HG03280 (cell line): ENCODE measurements at regions not wholly inside any gene's neighbourhood (a gene's known extent, or its start where the extent isn't known, plus 50 kb on each side); places are given as distances from the start of the nearest gene placed in this dataset.

ENCODE experiments used
- ATAC-seq: cut with Tn5 transposase; IDR thresholded peaks from one replicate; pipeline ENCODE4 v1.9.1; 2021; ENCODE audit warnings: mild to moderate bottlenecking, moderate library complexity; ENCODE audit not compliant: unreplicated experiment

DNA sequence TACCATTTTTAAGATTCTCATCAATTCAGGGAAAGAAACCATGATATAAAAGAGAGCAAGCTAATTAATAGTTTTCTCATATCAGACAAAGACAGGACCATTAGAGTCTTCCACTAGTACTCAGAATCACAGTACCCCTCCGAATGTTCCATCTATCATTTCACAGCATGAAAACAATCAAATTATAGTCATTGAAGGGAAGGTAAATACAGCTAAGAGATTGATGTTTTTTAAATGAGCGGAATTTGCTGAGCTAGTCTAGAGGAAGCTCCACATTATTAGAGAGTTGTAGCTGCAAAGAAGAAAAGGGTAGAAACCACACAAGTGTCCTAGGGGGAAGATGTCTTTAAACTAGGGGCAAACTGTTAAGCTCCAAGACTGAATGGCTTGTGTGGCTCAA, 808.9 kb downstream of the CDH11 start:
- ATAC-seq = no peak

DNA sequence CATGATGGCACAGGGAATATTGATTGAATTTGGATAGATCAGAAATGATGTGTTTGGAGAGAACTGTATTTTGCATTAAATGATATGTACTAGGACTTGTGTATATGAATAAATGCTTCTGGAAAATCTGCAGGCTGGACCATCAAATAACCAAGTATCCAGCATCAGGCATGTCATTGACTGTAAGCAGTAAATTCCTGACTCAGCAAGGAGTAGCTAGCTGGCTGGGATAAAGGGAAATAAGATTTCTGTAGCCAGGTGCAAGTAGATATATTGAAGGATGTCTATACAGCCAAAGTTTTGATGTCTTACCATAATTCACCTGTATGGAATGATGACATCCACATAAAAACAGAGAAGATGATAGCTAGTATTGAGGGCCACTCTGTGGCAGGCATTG, 809.6 kb downstream of the CDH11 start:
- ATAC-seq = no peak

DNA sequence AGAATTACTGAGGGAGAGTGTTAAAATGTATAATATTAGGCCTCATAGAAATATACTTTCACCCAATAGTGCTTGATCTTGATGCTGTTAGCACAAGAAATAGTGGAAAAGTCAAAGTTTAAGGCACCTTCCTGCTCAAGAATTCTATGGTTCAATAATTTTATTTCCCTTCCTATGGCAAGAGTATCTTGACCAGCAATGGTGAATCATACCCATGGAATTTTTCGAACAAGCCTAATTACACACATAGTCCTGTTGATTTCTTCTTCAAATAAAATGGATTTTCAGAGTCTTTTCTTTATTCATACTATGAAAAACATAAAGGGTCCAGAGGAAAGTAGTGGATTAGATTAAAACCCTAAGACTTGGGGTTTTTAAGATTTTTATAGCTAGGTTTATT, 810.6 kb downstream of the CDH11 start:
- ATAC-seq = no peak

DNA sequence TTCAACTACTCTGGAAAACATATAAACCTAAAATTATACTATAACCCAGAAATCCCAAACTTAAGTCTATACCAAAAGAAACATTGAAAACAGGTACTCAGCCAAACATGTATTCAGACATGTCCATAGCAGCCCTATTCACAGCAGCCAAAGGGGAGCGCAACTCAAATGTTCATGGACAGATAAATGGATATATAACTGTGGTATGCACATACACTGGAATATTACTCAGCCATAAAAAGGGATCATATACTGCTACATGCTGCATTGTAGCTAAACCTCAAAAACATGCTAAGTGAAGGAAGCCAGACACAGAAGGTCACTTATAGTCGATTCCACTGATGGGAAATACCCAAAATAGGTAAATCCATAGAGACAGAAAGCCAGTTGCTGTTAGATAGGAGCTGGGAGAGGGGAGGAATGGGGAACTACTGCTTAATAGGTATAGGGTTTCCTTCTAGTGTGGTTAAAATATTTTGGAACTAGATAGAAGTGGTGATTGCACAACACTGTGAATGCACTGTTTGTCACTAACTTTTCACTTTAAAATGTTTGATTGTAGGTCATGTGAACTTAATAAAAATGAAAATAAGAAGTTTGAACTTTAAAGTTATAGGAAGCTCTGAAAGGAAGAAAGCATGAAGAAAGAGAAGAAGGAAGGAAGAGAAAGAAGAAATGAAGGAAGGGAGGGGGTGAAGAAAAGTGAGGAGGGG, 812.3 kb downstream of the CDH11 start:
- no peak for ATAC-seq

DNA sequence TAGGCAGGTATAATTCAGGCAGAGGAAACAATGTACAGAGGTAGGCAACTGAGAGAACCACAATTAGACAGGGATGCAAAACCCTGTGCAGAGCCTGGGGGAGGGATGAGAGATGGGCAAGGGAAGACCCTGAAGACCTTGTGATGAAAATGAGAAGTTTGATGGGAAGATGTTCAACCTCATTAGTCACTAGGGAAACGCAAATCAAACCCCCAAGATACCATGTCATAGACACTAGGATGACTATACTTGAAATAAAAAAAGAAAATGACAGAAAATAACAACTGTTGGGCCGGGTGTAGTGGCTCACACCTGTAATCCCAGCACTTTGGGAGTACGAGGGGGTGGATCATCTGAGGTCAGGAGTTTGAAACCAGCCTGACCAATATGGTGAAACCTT, 813.1 kb downstream of the CDH11 start:
- no peak for ATAC-seq

DNA sequence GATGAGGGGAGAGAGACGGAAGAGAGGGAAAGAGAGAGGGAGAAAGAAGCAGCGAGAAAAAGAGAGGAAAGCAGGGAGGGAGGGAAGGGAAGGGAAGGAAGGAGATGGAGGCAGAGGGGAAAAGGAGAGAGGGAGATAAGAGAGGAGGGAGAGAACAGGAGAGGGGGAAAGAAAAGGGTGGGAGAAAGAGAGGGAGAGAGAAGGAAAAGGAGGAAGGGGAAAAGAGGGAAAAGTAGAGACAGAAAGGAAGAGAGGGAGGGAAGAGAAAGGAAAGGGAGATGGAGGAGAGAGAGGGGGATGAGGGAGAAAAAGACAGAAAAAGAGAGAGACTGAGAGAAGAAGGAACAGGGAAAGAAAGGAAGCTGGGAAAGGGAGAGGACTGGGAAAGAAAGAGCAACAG, 814.4 kb downstream of the CDH11 start:
- ATAC-seq = no peak

DNA sequence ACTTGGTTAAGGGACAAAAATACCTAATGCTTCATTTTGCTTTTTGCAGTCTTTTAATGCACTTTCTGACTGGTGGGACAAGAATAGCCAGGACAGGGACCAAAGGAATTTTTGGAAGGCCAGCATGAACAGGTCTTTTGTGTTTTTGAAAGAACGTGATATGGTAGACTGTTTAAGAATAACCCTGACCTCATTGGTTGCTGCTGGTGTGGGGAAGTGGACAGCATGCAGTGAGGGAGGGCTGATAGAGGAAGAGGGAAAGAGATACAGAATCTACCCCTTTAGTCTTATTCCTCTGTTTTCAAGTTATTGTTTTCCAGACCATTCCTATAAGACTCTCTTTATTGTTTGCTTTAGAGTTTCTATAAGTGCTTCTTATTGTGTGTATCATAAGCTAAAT, 816.2 kb downstream of the CDH11 start:
- ATAC-seq = no peak

DNA sequence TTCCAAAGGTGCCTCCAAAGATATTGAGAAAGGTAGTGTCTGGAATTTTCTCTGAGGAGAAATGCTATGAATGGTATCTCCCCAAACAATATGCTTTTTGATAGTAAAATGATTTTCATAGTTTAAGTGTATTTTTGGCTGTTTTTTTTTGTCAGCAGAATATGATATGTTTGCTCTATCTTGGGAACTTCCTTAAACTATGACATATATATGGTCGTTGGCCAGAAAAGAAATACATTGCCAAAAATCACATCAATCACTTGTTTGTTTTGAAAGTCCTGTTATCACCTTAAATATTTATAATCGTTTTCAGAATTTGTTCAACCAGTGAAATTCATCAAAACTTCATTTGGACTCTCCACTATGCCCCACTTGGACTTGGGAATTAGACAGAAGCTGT, 816.9 kb downstream of the CDH11 start:
- ATAC-seq = no peak

DNA sequence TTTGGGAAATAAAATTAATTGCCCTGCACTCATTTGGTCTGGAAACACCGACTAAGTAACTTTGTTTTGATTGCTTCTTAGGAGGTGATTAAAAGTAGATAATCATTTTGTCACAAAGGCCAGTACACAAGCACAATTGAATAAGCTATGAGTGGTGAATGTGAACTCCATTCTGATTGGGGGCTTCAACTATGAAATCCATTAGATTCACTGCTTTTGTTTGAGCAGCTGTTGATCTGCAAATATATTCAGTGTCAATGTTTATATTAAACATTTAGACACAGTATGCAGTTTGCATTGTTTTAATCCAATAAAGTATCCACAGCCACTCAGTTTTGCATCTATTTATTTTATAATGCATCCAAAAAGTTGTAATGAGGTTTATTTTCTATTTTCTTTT, 817.5 kb downstream of the CDH11 start:
- ATAC-seq = no peak

DNA sequence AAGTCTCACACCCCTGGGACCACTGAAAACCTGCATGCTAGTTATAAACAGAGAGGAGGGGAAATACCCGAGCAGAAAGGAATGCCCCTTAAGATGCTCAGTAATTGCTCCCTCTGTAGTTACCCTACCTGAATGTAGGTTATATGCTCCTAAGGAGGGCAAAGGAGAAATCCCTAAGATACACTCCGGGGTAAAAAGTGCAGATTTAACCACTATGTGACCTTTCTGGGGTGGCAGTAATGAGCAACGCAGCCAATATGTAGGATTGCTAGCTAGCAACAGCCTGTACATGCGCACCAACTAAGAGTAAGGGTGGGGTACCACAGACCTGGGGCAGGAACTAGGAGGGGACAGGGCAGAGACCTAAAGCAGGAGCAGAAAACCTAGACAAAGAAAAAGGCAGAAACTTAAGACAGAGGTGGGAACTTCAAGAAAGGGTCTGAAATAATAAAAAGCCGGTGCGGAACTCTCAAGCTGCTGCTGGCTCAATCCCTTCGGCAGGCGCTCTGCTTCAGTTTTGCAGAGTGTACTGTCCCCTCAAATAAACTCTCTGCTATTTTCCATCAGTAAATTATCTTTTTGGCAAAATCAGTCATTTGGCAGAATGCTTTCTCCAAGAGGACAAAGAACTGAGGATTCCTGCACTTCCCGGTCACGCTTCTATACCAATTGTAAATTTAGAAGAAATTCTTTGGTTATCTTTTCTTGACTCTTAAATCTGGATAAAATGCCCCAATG, 823.8 kb downstream of the CDH11 start:
- no peak for ATAC-seq

DNA sequence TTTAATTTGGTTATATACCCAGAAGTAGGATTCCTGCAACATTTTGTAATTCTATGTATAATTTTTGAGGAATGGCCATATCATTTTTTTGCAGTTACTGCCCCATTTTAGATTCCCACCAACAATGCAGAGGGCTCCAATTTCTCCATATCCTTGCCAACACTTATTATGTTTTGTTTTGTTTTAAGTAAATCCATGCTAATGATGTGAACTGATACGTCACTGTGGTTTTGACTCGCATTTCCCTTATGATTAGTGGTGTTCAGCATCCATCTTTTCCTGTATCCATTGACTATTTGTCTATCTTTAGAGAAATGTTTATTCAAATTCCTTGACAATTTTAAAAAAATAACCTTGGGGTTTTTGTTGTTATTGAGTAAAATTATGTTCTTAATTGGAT, 826.4 kb downstream of the CDH11 start:
- ATAC-seq = no peak

DNA sequence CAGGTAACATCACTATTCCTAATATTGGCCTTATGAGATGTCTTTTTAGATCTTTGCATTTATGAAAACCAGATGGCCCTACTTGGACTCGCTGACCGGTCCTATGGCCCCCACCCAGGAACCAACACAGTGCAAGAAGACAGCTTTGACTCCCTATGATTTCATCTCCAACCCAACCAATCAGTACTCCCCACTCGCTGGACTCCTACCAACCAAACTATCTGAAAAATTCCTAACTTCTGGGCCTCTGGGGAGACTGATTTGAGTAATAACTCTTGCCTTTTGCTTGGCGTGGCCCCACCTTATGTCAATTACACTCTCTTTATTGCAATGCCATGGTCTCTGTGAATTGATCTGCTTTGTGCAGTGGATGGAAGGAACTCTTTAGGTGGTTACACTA, 828.9 kb downstream of the CDH11 start:
- no peak for ATAC-seq

DNA sequence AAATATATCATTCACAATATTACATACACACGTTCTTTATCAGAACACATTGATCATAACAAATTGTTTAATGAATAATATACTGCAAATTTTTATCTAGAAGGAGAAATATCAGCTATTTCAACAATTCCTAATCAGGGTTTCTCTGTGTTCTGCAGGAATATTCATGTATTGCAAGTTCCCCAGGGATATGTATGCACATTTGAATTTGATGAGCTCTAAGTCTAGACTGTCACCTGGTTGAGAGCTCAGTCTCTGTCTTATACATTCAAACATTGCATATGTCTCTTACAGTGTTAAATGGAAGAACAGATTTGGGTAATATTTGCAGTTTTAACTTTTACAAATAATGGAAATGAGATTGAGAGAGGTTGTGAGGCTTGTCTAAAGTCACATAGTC, 829.7 kb downstream of the CDH11 start:
- ATAC-seq = no peak

DNA sequence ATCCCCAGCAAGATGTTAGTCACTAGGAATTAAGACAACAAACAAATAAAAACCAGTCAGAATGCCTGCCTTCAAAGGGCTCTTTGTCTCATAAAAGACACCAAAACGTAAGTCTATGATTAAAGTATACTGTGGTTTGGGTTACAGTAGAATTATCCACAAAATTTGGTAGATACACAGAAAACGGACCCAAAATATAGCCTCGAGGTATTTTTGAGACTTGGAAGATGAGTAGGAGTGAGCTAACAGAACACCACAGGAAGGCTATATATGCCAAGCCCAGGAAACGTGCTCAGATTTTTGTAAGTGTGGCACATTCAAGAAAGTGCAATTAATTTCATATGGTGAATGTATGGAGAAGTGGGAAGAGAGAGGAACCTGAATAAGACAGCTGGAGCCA, 831.4 kb downstream of the CDH11 start:
- ATAC-seq = no peak

DNA sequence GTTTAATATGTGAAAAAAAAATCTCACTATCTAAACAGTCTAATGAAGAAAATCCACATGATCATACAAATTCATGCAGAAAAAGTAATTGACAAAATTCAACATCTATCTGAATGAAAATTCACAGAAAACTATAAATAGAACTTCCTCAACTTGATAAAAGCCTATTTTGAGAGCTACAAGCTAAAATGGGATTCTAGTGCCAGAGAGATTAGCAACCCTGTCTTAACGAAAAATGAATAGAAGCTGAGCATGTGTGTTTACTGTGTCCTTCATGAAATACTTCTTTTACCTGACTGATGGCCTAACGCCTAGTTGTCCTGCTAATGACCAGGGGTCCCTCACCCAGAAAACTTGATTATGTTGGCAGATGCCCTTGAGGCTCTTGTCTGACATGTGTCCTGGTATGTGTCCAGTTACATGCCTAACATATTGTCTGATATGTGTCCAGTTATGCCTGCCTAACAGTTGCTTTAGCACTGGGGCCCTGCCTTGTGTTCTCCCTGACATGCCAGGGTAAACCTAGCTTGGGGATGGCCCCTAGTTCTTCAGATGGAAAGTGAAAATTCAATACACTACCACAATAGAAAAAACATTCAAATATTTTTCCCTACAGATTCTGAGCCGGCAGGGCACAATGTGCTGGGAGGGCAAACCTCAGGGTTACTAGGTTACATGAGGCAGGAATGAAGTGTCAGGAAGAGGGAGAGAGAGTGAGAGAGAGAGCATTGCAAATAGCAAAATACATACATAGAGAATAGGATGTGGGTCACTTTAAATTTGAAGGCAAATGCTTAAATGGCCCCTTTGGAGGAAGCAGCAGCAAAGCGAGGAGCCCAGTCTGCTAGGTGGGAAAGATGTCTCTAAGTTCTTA, 834.0 kb downstream of the CDH11 start:
- ATAC-seq = no peak

DNA sequence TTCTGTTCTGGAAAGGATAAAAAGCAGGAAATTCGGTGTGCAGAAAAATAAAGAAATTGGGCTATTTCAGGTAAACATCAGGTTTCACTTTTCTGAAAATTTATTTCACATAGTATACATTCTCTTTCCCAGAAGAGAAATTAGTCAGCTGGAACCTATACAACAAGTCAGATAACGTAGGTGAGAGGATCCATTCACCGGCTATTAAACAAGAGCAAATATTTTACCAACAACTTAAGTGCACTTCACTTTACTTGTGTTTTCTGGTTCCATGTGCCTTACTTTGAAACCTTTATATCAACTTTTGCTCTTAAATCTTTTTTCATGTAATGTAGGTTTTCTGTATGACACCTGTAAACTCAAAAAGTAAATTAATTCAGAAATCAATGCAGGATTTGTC, 839.7 kb downstream of the CDH11 start:
- no peak for ATAC-seq

DNA sequence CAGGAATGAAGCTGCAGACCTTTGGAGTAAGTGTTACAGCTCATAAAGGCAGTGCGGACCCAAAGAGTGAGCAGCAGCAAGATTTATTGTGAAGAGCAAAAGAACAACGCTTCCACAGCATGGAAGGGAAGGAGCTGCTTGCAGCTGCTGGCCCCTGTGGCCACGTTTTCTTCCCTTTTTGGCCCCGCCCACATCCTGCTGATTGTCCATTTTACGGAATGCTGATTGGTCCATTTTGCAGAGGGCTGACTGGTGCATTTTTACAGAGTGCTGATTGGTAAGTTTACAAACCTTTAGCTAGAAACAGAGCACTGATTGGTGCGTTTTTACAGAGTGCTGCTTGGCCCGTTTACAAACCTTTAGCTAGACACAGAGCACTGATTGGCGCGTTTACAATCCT, 841.5 kb downstream of the CDH11 start:
- ATAC-seq = no peak

DNA sequence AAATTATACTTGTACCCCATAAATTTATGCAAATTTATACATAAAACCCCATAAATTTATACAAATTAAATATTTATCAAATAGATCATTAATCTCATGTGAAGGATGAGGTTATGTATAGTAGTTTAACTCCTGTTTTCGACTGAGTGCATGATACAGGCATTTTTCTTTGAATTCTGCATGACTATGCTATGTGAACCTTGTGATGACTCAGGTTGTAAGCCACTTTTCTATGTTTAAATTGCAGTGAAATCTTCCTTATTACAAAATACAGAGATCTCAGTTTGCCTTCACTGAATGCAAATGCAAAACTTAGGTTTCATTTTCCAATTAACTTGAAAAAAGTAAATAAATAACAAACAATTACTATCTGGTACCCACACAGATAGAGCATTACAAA, 843.7 kb downstream of the CDH11 start:
- ATAC-seq = no peak

DNA sequence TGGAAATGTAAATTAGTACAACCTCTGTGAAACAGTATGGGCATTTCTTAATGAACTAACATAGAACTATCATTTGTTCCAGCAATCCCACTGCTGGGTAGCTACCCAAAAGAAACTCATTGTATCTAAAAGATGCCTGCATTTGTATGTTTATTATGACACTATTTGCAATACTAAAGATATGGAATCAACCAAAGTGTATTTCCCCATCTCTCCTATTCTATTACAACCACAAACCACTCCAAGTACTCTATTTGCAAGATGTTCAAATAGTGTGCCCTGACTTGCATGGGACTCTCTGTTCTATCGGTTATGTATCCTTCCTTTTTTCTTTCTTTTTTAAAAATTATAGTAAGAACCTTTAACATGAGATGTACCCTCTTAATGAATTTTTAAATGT, 845.2 kb downstream of the CDH11 start:
- ATAC-seq = no peak

DNA sequence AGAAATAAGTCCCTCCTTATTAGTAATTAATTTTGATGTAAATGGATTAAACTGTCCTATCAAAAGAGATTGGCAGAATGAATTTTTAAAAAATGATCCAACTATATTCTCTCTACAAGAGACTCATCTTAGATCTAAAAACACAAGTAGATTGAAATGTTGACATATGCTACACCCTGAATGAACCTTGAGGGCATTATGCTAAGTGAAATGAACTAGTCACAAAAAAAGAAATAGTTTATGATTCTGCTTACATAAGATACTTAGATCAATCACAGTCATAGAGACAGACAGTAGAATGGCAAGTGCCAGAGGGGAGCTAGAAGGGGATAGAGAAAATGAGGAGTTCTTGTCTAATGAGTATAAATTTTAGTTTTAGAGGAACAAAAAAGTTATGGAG, 849.8 kb downstream of the CDH11 start:
- ATAC-seq = no peak

DNA sequence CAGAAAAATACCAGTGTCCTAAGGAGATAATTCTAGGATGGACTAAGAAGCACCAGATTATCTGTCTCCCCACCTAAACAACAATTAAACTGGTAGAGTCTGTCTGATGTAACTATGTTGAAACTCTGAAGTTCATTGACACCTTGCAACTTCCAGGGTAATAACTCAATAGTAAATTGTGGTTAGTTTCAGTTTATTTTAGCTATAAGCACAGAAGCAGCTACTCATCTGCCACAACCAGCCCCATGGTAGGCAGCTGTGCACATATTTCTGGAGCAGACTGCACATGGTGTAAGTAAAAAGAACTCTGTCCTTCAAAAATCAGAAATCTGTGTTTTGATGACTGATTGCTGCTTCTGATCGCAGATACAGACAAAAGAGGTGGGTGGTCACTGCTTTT, 852.1 kb downstream of the CDH11 start:
- ATAC-seq = no peak

DNA sequence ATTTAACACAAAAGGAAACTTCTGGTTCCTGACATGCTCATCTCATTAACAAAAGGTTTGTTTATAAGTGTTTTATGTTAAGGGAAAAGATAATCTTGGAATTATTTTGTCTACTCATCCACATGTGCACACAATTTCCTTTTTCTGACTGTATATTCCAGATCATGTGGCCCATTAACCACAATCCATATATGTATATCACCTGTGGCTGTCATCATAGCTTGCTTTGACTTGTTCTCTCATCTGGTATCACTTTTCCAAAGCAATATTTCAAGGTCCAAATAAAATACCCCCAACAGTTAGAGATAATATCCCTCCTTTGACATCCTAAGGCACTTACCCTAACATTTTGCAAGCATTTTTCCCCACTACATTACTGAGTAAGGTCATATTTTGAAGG, 856.1 kb downstream of the CDH11 start:
- no peak for ATAC-seq
